GM12873 (cell line): ENCODE measurements at regions not wholly inside any gene's neighbourhood (a gene's known extent, or its start where the extent isn't known, plus 50 kb on each side); places are given as distances from the start of the nearest gene placed in this dataset.

Experiments
- CTCF ChIP-seq: IDR thresholded peaks from 2 replicates; pipeline ENCODE4 v1.5.1; 2012; ENCODE audit warnings: low read depth, mild to moderate bottlenecking, moderate library complexity, low read length, control low read depth; ENCODE audit not compliant: insufficient read depth; ENCODE audit errors: missing control alignments

GRCh38 chr4:89369581-89369980 lies 62.0 kb upstream of the GPRIN3 start:
- no peak for TF ChIP-seq CTCF

- no peak for TF ChIP-seq CTCF
Observed at GRCh38 chr4:89368861-89369260, 61.3 kb upstream of the GPRIN3 start.

- no peak for TF ChIP-seq CTCF
Observed at GRCh38 chr4:89365776-89366175, 58.2 kb upstream of the GPRIN3 start.

- no peak for TF ChIP-seq CTCF
Observed at GRCh38 chr4:89365375-89365774, 57.8 kb upstream of the GPRIN3 start.

GRCh38 chr4:89364541-89364940 lies 56.9 kb upstream of the GPRIN3 start:
- TF ChIP-seq CTCF: no peak

- no peak for TF ChIP-seq CTCF
Observed at GRCh38 chr4:89363786-89364185, 56.2 kb upstream of the GPRIN3 start.

GRCh38 chr4:89358935-89359638 lies 51.5 kb upstream of the GPRIN3 start:
- TF ChIP-seq CTCF: no peak
